Keratinocyte (primary cell): ENCODE measurements at regions not wholly inside any gene's neighbourhood (a gene's known extent, or its start where the extent isn't known, plus 50 kb on each side); places are given as distances from the start of the nearest gene placed in this dataset.

Source experiments
- DNase-seq: peaks from one replicate; pipeline ENCODE4 v3.0.0-alpha.2; 2011; ENCODE audit warnings: low read depth, missing footprints, low spot score
- FAIRE-seq: peaks from 2 replicates; lab custom pipeline; 2011; peaks lifted over from hg19 to GRCh38; lab: Jason Lieb, UNC
- H2AFZ ChIP-seq: 2 replicates; pipeline ENCODE4 v1.6.0; 2012; ENCODE audit warnings: low read length, control low read depth, inconsistent platforms; ENCODE audit not compliant: control insufficient read depth
- H3K27ac ChIP-seq: 2 replicates; pipeline ENCODE4 v1.5.1; 2011; ENCODE audit warnings: low read length; ENCODE audit not compliant: control insufficient read depth, insufficient read depth
- H3K27me3 ChIP-seq: 3 replicates; pipeline ENCODE4 v1.6.0; 2011; ENCODE audit warnings: low read length; ENCODE audit not compliant: control insufficient read depth, insufficient read depth; ENCODE audit errors: extremely low read depth
- H3K36me3 ChIP-seq, 2 experiments: 2 replicates in 1 of 2; 3 replicates in 1 of 2; pipeline ENCODE4 v1.5.1; 2011; ENCODE audit warnings: low read length in 2 of 2, mild to moderate bottlenecking in 1 of 2; ENCODE audit not compliant: control insufficient read depth in 2 of 2, insufficient read depth in 2 of 2; ENCODE audit errors: extremely low read depth in 1 of 2
- H3K4me1 ChIP-seq: 3 replicates; pipeline ENCODE4 v1.5.1; 2011; ENCODE audit warnings: low read length; ENCODE audit not compliant: control insufficient read depth, insufficient read depth; ENCODE audit errors: extremely low read depth
- H3K4me2 ChIP-seq: 3 replicates; pipeline ENCODE4 v1.6.0; 2011; ENCODE audit warnings: low read depth, low read length; ENCODE audit not compliant: control insufficient read depth, insufficient read depth; ENCODE audit errors: extremely low read depth
- H3K4me3 ChIP-seq, 3 experiments: fragments of 200-600 bp in 1 of 3; sonication (generic) in 1 of 3; 2 replicates in 2 of 3; 3 replicates in 1 of 3; pipeline ENCODE4 v1.5.1; 2011 to 2016; ENCODE audit warnings: low read length in 3 of 3, mild to moderate bottlenecking in 3 of 3, control low read depth in 2 of 3, inconsistent platforms in 1 of 3, low read depth in 1 of 3, mixed read lengths in 1 of 3, mixed run types in 1 of 3, moderate library complexity in 1 of 3; ENCODE audit not compliant: control insufficient read depth in 2 of 3, insufficient read depth in 2 of 3; ENCODE audit errors: extremely low read depth in 1 of 3
- H3K79me2 ChIP-seq: 2 replicates; pipeline ENCODE4 v1.6.0; 2012; ENCODE audit warnings: low read length; ENCODE audit not compliant: control insufficient read depth, insufficient read depth
- H3K9ac ChIP-seq: 3 replicates; pipeline ENCODE4 v1.6.0; 2011; ENCODE audit warnings: low read length; ENCODE audit not compliant: control insufficient read depth, insufficient read depth; ENCODE audit errors: extremely low read depth
- H3K9me1 ChIP-seq: 3 replicates; pipeline ENCODE4 v1.6.0; 2011; ENCODE audit warnings: low read length; ENCODE audit not compliant: control insufficient read depth, insufficient read depth; ENCODE audit errors: extremely low read depth
- H3K9me3 ChIP-seq: 2 replicates; pipeline ENCODE4 v1.5.1; 2012; ENCODE audit warnings: low read depth, low read length; ENCODE audit not compliant: control insufficient read depth
- H4K20me1 ChIP-seq: 3 replicates; pipeline ENCODE4 v1.6.0; 2011; ENCODE audit warnings: low read length; ENCODE audit not compliant: control insufficient read depth, insufficient read depth; ENCODE audit errors: extremely low read depth
- EZH2 ChIP-seq: IDR thresholded peaks from one replicate; pipeline ENCODE4 v1.6.1; 2012; ENCODE audit warnings: inconsistent platforms, mild to moderate bottlenecking, low read length, moderate library complexity
- dilution Hi-C: fragments of 300-500 bp; cut with MboI; formaldehyde crosslinking; loops from one replicate; pipeline ENCODE4 v1.7.0; 2020; ENCODE audit warnings: low sequenced_read_pairs; ENCODE audit not compliant: extremely low pct_ligation_motif_present
- TF ChIP-seq, protein P1 (sequence below), 3 experiments: IDR thresholded peaks in 1 of 3; conservative IDR thresholded peaks in 1 of 3; optimal IDR thresholded peaks in 1 of 3; 2 replicates in 2 of 3; 3 replicates in 1 of 3; pipeline versions ENCODE3 to v1.5.1; 2011; ENCODE audit warnings: low read length in 3 of 3, mild to moderate bottlenecking in 3 of 3, moderate library complexity in 2 of 3, control low read depth in 1 of 3, inconsistent platforms in 1 of 3; ENCODE audit not compliant: insufficient read depth in 2 of 3; ENCODE audit errors: extremely low read depth in 1 of 3

DNA sequence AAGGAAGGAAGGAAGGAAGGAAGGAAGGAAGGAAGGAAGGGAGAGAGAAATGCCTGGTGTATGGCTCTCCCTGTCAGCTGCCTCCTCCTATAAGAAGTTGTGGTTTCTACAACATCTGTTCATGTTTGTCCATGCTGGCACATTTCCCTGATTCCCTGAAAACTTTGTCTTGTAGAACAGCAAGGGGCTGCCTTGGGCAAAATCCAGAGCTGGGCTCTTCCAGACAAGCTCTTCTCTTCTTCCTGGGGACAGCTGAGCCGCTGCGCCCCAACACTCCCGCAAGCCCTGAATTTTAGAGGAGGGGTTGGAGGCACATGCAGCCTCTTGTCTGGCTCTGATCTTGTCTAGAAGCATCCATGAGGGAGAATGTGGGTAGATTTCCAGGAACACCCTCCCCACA is 282.0 kb upstream of the ADARB2 start:
- DNase-seq = no peak
- no peaks in the 10 kb centered on the region for H3K79me2 ChIP-seq
- H3K4me3 ChIP-seq = no peak overlapping the region
- H3K4me2 ChIP-seq = no peak overlapping the region
- no peaks in the 10 kb centered on the region for H3K27me3 ChIP-seq
- no peak overlapping the region for H3K9ac ChIP-seq
- peaks cover 6% of the 10 kb centered on the region for H3K9me3 ChIP-seq
- FAIRE-seq = no peak
- H3K36me3 ChIP-seq = no peaks in the 10 kb centered on the region
- TF ChIP-seq EZH2 = no peak
- TF ChIP-seq, protein P1, sequence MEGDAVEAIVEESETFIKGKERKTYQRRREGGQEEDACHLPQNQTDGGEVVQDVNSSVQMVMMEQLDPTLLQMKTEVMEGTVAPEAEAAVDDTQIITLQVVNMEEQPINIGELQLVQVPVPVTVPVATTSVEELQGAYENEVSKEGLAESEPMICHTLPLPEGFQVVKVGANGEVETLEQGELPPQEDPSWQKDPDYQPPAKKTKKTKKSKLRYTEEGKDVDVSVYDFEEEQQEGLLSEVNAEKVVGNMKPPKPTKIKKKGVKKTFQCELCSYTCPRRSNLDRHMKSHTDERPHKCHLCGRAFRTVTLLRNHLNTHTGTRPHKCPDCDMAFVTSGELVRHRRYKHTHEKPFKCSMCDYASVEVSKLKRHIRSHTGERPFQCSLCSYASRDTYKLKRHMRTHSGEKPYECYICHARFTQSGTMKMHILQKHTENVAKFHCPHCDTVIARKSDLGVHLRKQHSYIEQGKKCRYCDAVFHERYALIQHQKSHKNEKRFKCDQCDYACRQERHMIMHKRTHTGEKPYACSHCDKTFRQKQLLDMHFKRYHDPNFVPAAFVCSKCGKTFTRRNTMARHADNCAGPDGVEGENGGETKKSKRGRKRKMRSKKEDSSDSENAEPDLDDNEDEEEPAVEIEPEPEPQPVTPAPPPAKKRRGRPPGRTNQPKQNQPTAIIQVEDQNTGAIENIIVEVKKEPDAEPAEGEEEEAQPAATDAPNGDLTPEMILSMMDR (optimal IDR thresholded peaks at IDR 0.05 in 1 of 3, IDR thresholded peaks at IDR 0.05 in 1 of 3, conservative IDR thresholded peaks at IDR 0.05 in 1 of 3; ENCODE audit: extremely low read depth in 1 of 3, insufficient read depth in 2 of 3, low read length in 3 of 3) = no peak
- H2AFZ ChIP-seq = no peak overlapping the region
- H3K9me1 ChIP-seq = no peaks in the 10 kb centered on the region
- H3K27ac ChIP-seq = no peak overlapping the region
- no peaks in the 10 kb centered on the region for H3K4me1 ChIP-seq
- H4K20me1 ChIP-seq = no peaks in the 10 kb centered on the region
- dilution Hi-C loops = no loop called here

DNA sequence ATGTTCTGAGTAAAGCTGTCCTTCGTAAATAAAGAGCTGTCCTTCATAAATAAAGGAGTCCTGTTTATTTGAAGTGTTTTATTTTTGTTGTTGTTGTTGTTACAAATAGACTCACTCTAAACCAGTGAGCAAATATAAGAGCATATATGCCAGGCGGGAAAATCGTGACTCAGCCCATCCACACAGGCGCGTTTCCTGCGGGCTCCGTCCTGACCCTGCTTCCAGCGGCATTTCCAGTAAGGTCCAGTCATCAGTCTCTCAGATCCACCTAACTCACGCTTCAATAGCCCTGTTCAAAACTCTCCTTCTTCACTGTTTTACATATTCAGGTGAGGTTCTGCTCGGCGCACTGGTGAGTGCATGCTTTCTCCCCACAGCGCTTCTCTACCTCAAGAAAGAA is 277.2 kb upstream of the ADARB2 start:
- H3K9ac ChIP-seq = no peak overlapping the region
- dilution Hi-C loops = no loop called here

More for the DNA sequence above, 277.2 kb upstream of the ADARB2 start:
- H3K9me1 ChIP-seq = no peaks in the 10 kb centered on the region
- TF ChIP-seq EZH2 = no peak
- TF ChIP-seq, protein P1 (optimal IDR thresholded peaks at IDR 0.05 in 1 of 3, IDR thresholded peaks at IDR 0.05 in 1 of 3, conservative IDR thresholded peaks at IDR 0.05 in 1 of 3; ENCODE audit: extremely low read depth in 1 of 3, insufficient read depth in 2 of 3, low read length in 3 of 3) = no peak
- no peaks in the 10 kb centered on the region for H4K20me1 ChIP-seq
- H3K36me3 ChIP-seq = no peaks in the 10 kb centered on the region
- H3K27me3 ChIP-seq = no peaks in the 10 kb centered on the region
- no peak overlapping the region for H3K4me2 ChIP-seq
- H3K9me3 ChIP-seq = no peaks in the 10 kb centered on the region
- H3K4me1 ChIP-seq = no peaks in the 10 kb centered on the region
- DNase-seq (no peak), FAIRE-seq (no peak)
- H2AFZ ChIP-seq = no peak overlapping the region
- H3K79me2 ChIP-seq = no peaks in the 10 kb centered on the region
- no peak overlapping the region for H3K4me3 ChIP-seq
- no peak overlapping the region for H3K27ac ChIP-seq
